ENCODE measurements at regions not wholly inside any gene's neighbourhood (a gene's known extent, or its start where the extent isn't known, plus 50 kb on each side); places are given as distances from the start of the nearest gene placed in this dataset.
A peak's percentile ranks its signal among the peaks of the same experiment; 100 is the strongest.

GRCh38 chr2:217647925-217648324 is 354.9 kb downstream of the TNS1 start:
- no peak overlapping the region for H3K4me3 Mint-ChIP-seq
- peaks cover 31% of the 10 kb centered on the region for H3K4me1 Mint-ChIP-seq (ENCODE audit: low read depth)
- TF ChIP-seq CTCF (IDR thresholded peaks at IDR 0.05) = no peak
- no peak overlapping the region for H3K27ac Mint-ChIP-seq
- no peaks in the 10 kb centered on the region for H3K27me3 Mint-ChIP-seq (ENCODE audit: insufficient read depth)
- DNase-seq = no peak
- H3K36me3 Mint-ChIP-seq (ENCODE audit: low read depth) = no peaks in the 10 kb centered on the region
- no peaks in the 10 kb centered on the region for H3K9me3 Mint-ChIP-seq

GRCh38 chr2:217647226-217647625 is 355.6 kb downstream of the TNS1 start:
- Mint-ChIP-seq H3K9me3 (no peaks in the 10 kb centered on the region), H3K27me3 (ENCODE audit: insufficient read depth) (no peaks in the 10 kb centered on the region)

GRCh38 chr2:217645896-217646295 is 356.9 kb downstream of the TNS1 start:
- Mint-ChIP-seq H3K27ac (no peak overlapping the region), H3K36me3 (ENCODE audit: low read depth) (no peaks in the 10 kb centered on the region), H3K27me3 (ENCODE audit: insufficient read depth) (no peaks in the 10 kb centered on the region), H3K4me3 (no peak overlapping the region), H3K4me1 (ENCODE audit: low read depth) (peaks cover 16% of the 10 kb centered on the region), H3K9me3 (no peaks in the 10 kb centered on the region)
- TF ChIP-seq CTCF (IDR thresholded peaks at IDR 0.05) = no peak
- peak; percentile 24 for DNase-seq

More at GRCh38 chr2:217647226-217647625, 355.6 kb downstream of the TNS1 start:
- DNase-seq = no peak
- Mint-ChIP-seq H3K4me1 (ENCODE audit: low read depth) (peaks cover 24% of the 10 kb centered on the region), H3K4me3 (no peak overlapping the region), H3K27ac (no peak overlapping the region), H3K36me3 (ENCODE audit: low read depth) (no peaks in the 10 kb centered on the region)
- TF ChIP-seq CTCF (IDR thresholded peaks at IDR 0.05) = no peak

GRCh38 chr2:217643789-217644301 is 358.9 kb downstream of the TNS1 start:
- Mint-ChIP-seq H3K4me1 (ENCODE audit: low read depth) (peaks cover 9% of the 10 kb centered on the region), H3K4me3 (no peak overlapping the region), H3K27ac (no peak overlapping the region), H3K36me3 (ENCODE audit: low read depth) (no peaks in the 10 kb centered on the region), H3K9me3 (no peaks in the 10 kb centered on the region), H3K27me3 (ENCODE audit: insufficient read depth) (no peaks in the 10 kb centered on the region)
- DNase-seq = no peak
- TF ChIP-seq CTCF (IDR thresholded peaks at IDR 0.05) = no peak

- H3K4me3 Mint-ChIP-seq = no peak overlapping the region
- no peak overlapping the region for H3K27ac Mint-ChIP-seq
- H3K27me3 Mint-ChIP-seq (ENCODE audit: insufficient read depth) = no peaks in the 10 kb centered on the region
- TF ChIP-seq CTCF (IDR thresholded peaks at IDR 0.05) = no peak
- DNase-seq = no peak
- H3K9me3 Mint-ChIP-seq = no peaks in the 10 kb centered on the region
- H3K36me3 Mint-ChIP-seq (ENCODE audit: low read depth) = no peaks in the 10 kb centered on the region
- peaks cover 12% of the 10 kb centered on the region for H3K4me1 Mint-ChIP-seq (ENCODE audit: low read depth)
These were observed 359.9 kb downstream of the TNS1 start for GRCh38 chr2:217642944-217643343.

- DNase-seq = no peak
- H3K4me1 Mint-ChIP-seq (ENCODE audit: low read depth) = peaks cover 21% of the 10 kb centered on the region
- H3K27me3 Mint-ChIP-seq (ENCODE audit: insufficient read depth) = no peaks in the 10 kb centered on the region
- no peak for TF ChIP-seq CTCF (IDR thresholded peaks at IDR 0.05)
- no peak overlapping the region for H3K4me3 Mint-ChIP-seq
- H3K9me3 Mint-ChIP-seq = no peaks in the 10 kb centered on the region
- H3K27ac Mint-ChIP-seq = no peak overlapping the region
- H3K36me3 Mint-ChIP-seq (ENCODE audit: low read depth) = no peaks in the 10 kb centered on the region
These were observed 360.8 kb downstream of the TNS1 start for GRCh38 chr2:217641960-217642359.

All from HFFc6 (cell line).